Muscle of leg (tissue), 3 donors: ENCODE measurements at regions not wholly inside any gene's neighbourhood (a gene's known extent, or its start where the extent isn't known, plus 50 kb on each side); places are given as distances from the start of the nearest gene placed in this dataset.
"Not testable (repeated sequence)": the region's sequence is repeated elsewhere in the genome, so short reads cannot be mapped to it uniquely, and the experiment has no call there.

Experiments used
- DNase-seq: peaks from one replicate; pipeline ENCODE4 v3.0.0; 2013
- H3K27ac ChIP-seq: one replicate; pipeline ENCODE4 v1.5.1; 2013; ENCODE audit warnings: mild to moderate bottlenecking, low read length, control low read depth
- H3K27me3 ChIP-seq: one replicate; pipeline ENCODE4 v1.6.1; 2013; ENCODE audit warnings: low read length; ENCODE audit not compliant: control insufficient read depth, insufficient read depth
- H3K36me3 ChIP-seq: one replicate; pipeline ENCODE4 v1.6.1; 2013; ENCODE audit warnings: low read length; ENCODE audit not compliant: control insufficient read depth, insufficient read depth
- H3K4me1 ChIP-seq: one replicate; pipeline ENCODE4 v1.6.1; 2013; ENCODE audit warnings: low read length; ENCODE audit not compliant: control insufficient read depth, insufficient read depth
- H3K4me3 ChIP-seq: one replicate; pipeline ENCODE4 v1.5.1; 2013; ENCODE audit warnings: low read length, control low read depth
- H3K9me3 ChIP-seq: replicated peaks from 2 replicates; pipeline ENCODE4 v1.6.1; 2013; ENCODE audit warnings: low read depth, low read length; ENCODE audit not compliant: control insufficient read depth
- WGBS: methylation state at CpG from one replicate; pipeline ENCODE4 v1.1.5; 2013; ENCODE audit warnings: missing lambda C conversion rate; ENCODE audit not compliant: insufficient coverage; 5-methylcytosine and 5-hydroxymethylcytosine counted together

GRCh38 chr10:26621243-26621888 lies 76.1 kb upstream of the PDSS1 start:
- H3K4me1 ChIP-seq = no peaks in the 10 kb centered on the region
- no peaks in the 10 kb centered on the region for H3K9me3 ChIP-seq
- WGBS = no CpG with 5 or more reads among the region's 7 CpGs
- no peaks in the 10 kb centered on the region for H3K36me3 ChIP-seq
- H3K27me3 ChIP-seq = peaks cover 14% of the 10 kb centered on the region
- no peak overlapping the region for H3K27ac ChIP-seq
- no peak overlapping the region for H3K4me3 ChIP-seq
- no peak for DNase-seq

GRCh38 chr10:26621889-26622711 lies 75.4 kb upstream of the PDSS1 start:
- Histone ChIP-seq H3K36me3 (no peaks in the 10 kb centered on the region), H3K9me3 (no peaks in the 10 kb centered on the region), H3K27me3 (peaks cover 14% of the 10 kb centered on the region), H3K27ac (no peak overlapping the region), H3K4me1 (no peaks in the 10 kb centered on the region), H3K4me3 (no peak overlapping the region)
- DNase-seq = peak; percentile 5
- 3% methylated on average over 22 of the region's 47 CpGs for WGBS

DNA sequence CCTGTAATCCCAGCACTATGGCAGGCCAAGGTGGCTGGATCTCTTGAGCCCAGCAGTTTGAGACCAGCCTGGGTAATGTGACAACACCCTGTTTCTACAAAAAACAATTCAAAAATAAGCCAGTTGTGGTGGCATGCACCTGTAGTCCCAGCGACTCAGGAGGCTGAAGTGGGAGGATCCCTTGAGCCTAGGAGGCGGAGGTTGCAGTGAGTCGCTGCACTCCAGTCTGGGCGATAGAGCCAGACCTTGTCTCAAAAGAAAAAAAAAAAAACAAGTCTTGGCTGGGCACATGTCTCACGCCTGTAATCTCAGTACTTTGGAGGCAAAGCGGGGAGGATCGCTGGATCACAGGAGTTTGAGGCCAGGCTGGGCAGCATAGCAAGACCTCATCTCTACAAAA lies 74.6 kb upstream of the PDSS1 start:
- peaks cover 14% of the 10 kb centered on the region for H3K27me3 ChIP-seq
- no peak overlapping the region for H3K27ac ChIP-seq
- H3K4me3 ChIP-seq = no peak overlapping the region
- no peaks in the 10 kb centered on the region for H3K36me3 ChIP-seq
- no peak for DNase-seq
- H3K4me1 ChIP-seq = no peaks in the 10 kb centered on the region
- H3K9me3 ChIP-seq = no peaks in the 10 kb centered on the region
- WGBS = 91% methylated on average over 5 of the region's 7 CpGs

DNA sequence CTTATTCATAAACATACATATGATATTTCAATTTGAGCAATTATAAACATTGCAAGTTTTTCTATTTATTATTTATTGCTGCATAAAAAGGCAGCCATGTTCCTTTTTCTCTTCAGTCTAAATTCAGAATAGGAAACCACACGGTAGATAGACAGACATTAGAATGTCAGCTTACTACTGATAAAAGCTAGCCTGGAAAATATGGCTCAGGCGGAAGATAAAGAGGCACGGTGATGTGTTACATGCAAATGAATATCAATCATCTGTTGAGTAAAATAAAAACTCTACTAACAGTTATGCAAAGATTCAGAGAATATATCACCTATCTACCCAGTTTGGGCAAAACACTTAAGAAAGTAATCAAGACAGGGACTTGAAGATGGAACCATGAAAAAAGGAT lies 73.5 kb upstream of the PDSS1 start:
- Histone ChIP-seq H3K27me3 (peaks cover 14% of the 10 kb centered on the region), H3K27ac (no peak overlapping the region)
- no CpG with 5 or more reads among the region's 3 CpGs for WGBS

GRCh38 chr10:26626066-26626465 lies 71.4 kb upstream of the PDSS1 start:
- no peak for DNase-seq
- no peaks in the 10 kb centered on the region for H3K36me3 ChIP-seq
- H3K4me3 ChIP-seq = no peak overlapping the region
- no peak overlapping the region for H3K27ac ChIP-seq
- peaks cover 14% of the 10 kb centered on the region for H3K27me3 ChIP-seq
- H3K9me3 ChIP-seq = no peaks in the 10 kb centered on the region
- H3K4me1 ChIP-seq = no peaks in the 10 kb centered on the region
- WGBS = no CpG with 5 or more reads among the region's 3 CpGs

More for the DNA sequence above, 73.5 kb upstream of the PDSS1 start:
- H3K4me1 ChIP-seq = no peaks in the 10 kb centered on the region
- no peaks in the 10 kb centered on the region for H3K36me3 ChIP-seq
- H3K4me3 ChIP-seq = no peak overlapping the region
- DNase-seq = no peak
- H3K9me3 ChIP-seq = no peaks in the 10 kb centered on the region

- no peaks in the 10 kb centered on the region for H3K36me3 ChIP-seq
- H3K4me3 ChIP-seq = no peak overlapping the region
- peaks cover 8% of the 10 kb centered on the region for H3K27me3 ChIP-seq
- no peak overlapping the region for H3K27ac ChIP-seq
- H3K9me3 ChIP-seq = no peaks in the 10 kb centered on the region
- WGBS = 30% methylated on average over 2 of the region's 3 CpGs
- DNase-seq = no peak
- H3K4me1 ChIP-seq = no peaks in the 10 kb centered on the region
Measured at GRCh38 chr10:26627324-26627723, 70.2 kb upstream of the PDSS1 start.

- no peaks in the 10 kb centered on the region for H3K9me3 ChIP-seq
- no peak overlapping the region for H3K27ac ChIP-seq
- no CpG with 5 or more reads among the region's 2 CpGs for WGBS
- DNase-seq = no peak
- no peak overlapping the region for H3K4me3 ChIP-seq
- H3K27me3 ChIP-seq = no peaks in the 10 kb centered on the region
- no peaks in the 10 kb centered on the region for H3K36me3 ChIP-seq
- no peaks in the 10 kb centered on the region for H3K4me1 ChIP-seq
Measured at GRCh38 chr10:26628395-26628794, 69.1 kb upstream of the PDSS1 start.

DNA sequence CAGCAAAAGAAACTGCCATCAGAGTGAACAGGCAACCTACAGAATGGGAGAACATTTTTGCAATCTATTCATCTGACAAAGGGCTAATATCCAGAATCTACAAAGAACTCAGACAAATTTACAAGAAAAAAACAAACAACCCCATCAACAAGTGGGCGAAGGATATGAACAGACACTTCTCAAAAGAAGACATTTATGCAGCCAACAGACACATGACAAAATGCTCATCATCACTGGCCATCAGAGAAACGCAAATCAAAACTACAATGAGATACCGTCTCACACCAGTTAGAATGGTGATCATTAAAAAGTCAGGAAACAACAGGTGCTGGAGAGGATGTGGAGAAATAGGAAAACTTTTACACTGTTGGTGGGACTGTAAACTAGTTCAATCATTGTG lies 65.3 kb upstream of the PDSS1 start:
- no CpG with 5 or more reads among the region's 3 CpGs for WGBS
- DNase-seq = not testable (repeated sequence)

DNA sequence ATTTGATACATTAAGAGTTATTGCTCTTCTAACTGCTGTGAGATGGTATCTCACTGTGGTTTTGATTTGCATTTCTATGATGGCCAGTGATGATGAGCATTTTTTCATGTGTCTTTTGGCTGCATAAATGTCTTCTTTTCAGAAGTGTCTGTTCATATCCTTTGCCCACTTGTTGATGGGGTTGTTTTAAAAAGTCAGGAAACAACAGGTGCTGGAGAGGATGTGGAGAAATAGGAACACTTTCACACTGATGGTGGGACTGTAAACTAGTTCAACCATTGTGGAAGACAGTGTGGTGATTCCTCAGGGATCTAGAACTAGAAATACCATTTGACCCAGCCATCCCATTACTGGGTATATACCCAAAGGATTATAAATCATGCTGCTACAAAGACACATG lies 63.4 kb upstream of the PDSS1 start:
- H3K4me1 ChIP-seq, H3K9me3 ChIP-seq, H3K27me3 ChIP-seq, H3K27ac ChIP-seq, DNase-seq, H3K4me3 ChIP-seq, H3K36me3 ChIP-seq: not testable (repeated sequence)

More for the DNA sequence above, 65.3 kb upstream of the PDSS1 start:
- not testable (repeated sequence) for H3K27me3 ChIP-seq, H3K4me3 ChIP-seq, H3K27ac ChIP-seq, H3K9me3 ChIP-seq, H3K36me3 ChIP-seq, H3K4me1 ChIP-seq

DNA sequence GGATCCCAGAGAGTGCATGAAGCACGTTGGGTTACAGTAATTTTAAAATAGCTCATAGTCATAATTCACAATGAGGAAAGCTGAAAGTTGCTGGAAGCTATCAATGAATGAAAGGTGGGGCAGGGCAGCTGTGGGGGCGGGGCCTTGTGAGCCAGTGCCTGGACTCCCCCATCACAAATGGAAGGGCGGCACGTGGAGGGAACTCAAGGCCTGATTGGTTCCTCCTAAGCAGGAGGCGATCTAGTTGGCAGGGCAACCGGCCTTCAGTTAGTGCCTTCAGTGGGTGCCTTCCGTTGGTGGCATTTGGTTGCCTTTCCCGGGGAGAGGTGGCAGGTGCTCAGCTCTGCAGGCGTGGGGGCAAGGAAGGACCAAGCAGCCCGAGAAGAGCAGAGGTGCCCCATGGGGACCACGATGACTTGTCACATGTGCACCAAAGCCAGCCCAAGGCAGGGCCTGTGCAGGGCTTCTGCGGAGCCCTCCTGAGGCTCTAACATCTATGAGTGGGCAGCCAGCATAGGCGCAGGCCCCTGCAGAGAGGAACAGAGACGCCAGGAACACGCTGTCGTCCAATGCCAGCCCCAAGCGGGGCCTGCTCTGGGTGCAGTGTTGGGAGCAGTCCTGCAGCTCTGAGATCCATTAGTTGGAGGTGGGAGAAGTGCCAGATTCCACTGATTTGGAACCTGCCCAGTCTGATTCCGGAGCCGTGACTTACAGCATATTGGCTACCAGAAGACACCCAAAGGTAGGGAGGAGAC lies 59.8 kb upstream of the PDSS1 start:
- Histone ChIP-seq H3K36me3 (no peaks in the 10 kb centered on the region), H3K4me3 (no peak overlapping the region), H3K27me3 (no peaks in the 10 kb centered on the region), H3K4me1 (no peaks in the 10 kb centered on the region), H3K27ac (no peak overlapping the region), H3K9me3 (no peaks in the 10 kb centered on the region)
- 85% methylated on average over 17 of the region's 19 CpGs for WGBS
- no peak for DNase-seq
